Mesenteric fat pad (tissue), 1 donor: ENCODE measurements at regions not wholly inside any gene's neighbourhood (a gene's known extent, or its start where the extent isn't known, plus 50 kb on each side); places are given as distances from the start of the nearest gene placed in this dataset.

Experiments used
- DNase-seq: peaks from one replicate; pipeline ENCODE4 v3.0.0-alpha.2; 2020; ENCODE audit warnings: low spot score
- donor health status: DM: yes; HTN: yes; CAD: no.

- DNase-seq = no peak
Measured at GRCh38 chr17:77426676-77427386, 286.1 kb downstream of the SEC14L1 start.

DNA sequence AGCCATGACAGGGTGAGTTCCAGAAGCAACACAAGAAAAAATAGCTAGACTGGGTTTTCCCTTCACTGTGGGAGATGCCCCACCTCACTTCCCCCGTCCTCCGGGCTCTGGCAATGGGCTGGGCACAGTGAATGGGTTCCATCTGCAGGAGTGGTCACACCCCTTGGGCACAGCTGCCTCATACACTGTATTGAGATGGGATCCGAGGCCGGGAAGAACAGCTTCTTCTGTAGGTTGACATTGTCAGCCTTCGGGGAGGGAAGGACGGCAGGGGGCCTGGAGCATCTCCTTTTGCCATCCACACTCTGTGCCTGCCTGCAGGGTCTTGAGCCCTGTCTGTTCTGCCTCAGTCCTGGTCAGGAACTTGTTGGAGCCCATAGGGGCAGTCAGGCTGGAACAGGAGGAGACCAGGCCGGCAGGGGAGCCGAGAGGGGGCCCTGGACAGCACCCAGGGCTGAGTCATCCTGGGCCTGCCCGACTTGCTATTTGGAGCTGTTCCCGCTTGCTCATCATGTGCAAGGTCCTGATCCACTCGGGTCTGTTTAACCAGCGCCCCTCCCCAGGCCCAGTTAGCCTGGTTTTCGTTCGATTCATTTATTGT lies 286.7 kb downstream of the SEC14L1 start:
- no peak for DNase-seq

DNA sequence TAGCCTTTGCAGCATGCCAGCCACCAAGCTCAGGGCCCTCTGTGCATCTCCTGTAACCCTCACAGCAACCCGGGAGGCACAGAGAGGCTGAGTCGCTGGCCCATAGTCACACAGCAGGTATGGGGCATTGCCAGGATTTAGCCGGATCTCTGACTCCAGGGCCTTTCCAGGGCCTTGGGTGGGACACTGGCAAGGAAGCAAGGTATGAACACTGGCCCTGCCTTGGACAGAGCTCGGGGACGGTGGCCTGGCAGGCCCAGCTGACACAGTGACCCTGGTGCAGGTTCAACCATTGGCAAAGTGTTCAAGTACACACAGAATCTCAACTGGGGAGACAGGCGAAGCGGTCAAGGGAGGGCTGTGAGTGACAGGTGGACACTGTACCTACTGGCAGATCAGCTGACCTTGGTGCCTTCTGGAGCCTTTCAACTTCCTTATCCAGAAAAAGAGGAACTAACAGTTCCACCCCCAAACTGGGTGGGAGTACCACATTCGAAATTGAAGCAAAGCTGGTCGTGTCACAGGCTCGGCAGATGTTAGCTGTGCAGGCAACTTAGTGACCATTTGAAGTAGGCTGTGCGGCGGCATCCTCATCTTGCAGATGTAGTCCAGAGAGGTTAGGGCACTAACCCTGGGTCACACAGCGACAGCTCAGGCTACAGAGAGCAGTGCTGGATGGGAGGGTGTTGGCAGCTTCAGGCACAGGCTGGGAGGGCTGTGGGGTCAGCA lies 287.4 kb downstream of the SEC14L1 start:
- no peak for DNase-seq

GRCh38 chr17:77428749-77429368 lies 288.1 kb downstream of the SEC14L1 start:
- no peak for DNase-seq

DNA sequence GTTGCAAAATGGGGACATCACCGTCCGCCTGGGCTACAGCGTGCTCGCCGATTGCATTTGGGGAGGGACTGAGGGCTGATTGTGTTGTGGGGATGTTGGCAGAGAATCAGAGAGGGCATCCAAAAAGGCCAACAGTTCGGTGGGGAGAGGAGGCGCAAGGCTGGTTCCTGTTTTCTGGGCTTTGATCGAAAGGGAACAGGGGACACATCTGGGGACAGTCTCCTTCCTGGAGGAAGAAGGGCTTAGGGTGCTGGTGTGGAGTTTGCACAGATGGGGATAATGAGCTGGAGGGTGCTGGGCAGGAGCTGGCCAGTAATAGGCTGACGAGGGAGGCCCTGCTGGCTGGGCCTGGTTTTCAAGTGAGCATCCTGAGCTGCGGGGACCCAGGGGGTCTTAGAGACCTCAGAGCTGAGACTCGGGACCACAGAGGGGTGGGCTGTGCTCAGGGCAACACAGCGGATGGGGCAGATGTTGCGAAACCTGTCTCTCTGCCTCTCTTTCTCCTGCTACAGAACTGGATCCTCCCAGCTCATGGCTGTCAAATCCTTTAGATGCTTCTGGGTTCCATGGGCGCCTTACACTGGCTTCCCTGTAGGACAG lies 288.7 kb downstream of the SEC14L1 start:
- no peak for DNase-seq

DNA sequence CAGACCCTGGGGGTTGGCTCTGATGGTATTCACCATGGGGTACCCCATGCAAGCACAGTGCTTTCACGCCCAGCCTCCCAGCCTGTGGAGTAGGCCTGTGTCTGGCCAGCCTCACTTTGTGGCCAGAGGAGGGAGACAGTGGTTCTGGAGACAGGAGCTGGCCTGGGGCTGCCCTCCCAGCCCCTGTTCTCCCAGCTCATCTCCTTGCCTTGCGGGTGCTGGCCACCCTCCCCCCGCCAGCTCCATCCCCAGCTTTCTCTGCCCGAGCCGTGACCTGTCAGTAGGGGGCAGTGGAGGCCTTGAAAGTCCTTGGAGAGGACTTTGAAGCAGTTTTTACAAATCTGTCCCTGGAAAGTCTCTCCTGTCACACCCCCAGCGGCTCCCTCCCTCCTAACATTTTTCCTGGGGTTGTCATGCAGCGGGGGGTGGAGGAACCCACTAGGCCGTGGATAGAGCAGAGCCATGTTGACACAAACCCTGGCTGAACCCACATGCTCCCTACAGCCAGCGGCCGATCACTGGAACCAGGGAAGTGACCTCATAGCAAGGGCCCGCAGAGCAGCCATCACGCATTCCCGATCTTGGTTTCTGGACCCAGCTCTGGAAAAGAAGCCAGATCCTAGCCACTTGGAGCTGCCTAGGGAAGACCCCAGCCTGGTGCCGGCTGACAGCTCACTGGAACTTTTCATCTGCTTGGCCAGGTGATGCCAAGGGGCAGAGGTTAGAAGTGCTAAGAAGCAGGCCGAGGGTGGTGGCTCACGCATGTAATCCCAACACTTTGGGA lies 289.4 kb downstream of the SEC14L1 start:
- no peak for DNase-seq

GRCh38 chr17:77432034-77432661 lies 291.4 kb downstream of the SEC14L1 start:
- DNase-seq = no peak

- no peak for DNase-seq
Measured at GRCh38 chr17:77432742-77433141, 292.0 kb downstream of the SEC14L1 start.

DNA sequence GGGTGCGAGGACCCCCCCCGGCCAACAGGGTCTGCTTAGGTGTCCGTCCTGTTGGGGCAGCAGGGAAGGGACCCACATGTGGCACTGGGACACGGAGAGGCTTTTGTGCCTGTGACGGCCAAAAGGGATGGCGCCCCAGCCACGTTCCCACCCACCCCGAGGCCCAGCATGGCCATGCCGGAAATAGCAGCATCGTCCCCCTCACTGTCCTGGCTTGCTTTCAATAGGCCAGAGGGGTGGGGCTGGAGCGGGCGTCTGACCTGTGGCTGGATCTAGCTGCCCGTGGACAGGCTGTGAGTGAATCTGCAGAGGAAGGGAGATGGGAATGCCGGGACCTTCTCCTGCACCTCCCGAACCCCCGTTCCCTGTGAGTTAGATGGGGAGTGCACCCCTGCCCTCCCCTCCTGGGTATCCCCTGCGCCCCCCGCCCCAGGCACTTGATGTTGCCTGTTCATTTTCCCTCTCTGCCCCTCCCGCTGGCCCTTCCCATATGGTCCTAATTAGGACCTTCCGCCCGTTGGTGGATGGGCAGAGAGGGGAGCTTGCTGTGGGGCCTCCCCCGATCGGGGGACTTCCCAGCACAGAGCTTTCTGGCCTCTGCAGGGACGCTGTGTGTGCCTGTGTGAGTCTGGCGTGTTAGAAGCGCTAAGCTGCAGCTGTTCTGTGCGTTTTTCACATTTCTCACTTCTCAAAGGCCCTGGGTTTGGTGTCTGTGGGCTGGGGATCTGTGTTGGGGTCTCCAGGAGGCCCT lies 292.8 kb downstream of the SEC14L1 start:
- DNase-seq = no peak

GRCh38 chr17:77434136-77435114 lies 293.7 kb downstream of the SEC14L1 start:
- DNase-seq = no peak

DNA sequence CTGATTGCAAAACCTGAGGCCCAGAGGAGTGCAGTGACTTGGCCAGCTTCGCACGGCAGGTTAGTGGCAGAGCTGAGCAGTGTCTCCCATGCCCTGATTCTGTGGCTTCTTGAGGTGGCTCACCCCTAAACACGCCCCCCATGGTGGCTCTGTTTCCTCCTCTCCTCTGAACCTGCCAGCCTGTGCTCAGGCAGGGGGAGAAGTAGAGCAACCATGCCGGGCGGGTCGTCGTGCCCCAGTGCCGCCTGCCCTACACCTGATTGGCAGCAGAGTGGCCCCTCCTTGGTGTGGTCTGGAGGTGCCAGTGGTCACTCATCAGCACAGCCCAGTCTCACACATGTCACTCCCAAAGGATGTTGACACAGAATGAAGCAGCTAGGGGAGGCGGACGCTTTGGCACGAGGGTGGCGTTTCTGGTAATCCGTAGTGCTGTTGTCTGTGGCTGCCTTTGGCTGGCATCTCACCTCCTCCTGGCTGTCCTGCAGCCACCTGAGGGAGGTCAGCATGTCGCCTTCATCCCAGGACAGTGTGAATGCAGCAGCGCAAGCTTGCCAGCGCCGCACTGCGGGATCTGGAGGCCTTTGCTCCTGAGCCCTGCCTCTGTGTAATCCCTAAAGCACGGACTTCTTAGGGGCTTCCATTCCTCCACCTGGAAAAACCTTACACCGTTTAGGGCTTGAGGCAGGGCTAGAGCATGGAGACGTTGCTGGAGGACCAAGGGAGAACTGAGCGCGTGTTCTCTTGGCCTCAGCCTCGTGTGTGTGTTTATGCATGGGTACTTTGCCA lies 294.7 kb downstream of the SEC14L1 start:
- DNase-seq = no peak

- no peak for DNase-seq
Measured at GRCh38 chr17:77436058-77436442, 295.3 kb downstream of the SEC14L1 start.

DNA sequence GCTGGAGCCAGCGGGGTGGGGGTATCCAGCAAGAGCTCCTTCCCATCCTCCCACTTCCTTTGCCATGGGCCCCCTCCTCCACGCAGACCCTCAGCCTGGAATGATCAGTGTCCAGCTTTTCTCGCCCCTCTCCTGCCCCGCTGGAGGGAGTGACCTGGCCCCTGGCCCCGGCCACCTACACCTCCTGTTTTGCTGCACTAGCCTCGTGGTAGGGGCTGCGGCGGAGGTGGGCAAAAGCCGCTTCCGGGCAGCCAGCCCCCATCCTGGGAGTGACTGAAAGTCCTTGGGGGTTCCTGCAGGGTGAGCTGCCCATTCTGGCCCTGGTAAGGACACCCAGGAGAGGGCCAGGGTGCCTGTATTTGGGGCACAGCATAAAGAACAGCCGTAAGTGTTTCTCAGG lies 295.7 kb downstream of the SEC14L1 start:
- no peak for DNase-seq

DNA sequence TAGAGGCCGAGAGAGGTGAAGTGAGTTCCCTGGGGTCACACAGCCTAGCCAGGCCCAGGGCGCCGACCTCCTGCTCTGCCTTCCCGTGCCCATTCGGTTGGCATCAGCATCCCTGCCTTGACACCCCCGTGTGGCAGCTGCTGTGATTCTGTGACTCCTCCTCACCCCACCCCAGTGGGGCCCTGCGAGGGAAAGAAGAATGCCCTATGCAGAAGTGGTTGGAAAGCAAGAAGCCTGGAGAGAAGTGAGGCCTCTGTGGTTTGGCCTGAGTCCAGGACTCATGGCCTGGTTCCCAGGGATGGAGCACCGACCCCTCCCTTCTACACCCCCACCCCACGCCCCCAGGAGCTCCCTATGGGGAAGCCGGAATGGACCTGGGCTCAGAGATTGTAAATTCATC lies 296.2 kb downstream of the SEC14L1 start:
- DNase-seq = no peak

DNA sequence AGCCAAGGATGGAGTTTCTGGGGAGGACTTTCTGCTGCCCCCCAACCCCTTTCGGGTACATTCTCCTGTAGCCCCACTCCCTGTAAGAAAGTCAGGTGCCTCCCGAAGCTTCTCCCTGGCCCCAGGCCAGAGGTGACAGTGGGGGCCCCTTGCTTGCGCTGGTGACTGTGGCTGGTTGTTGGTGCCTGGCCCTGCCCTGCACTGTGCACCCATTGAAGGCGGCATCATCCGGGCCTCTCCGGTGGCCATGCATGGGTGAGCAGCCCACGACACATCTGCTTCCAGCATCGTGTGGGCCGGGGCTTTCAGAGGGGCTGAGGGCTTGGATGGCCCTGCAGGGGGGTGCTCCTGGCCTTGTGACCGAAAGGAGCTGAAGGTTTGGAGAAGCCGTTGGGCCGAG lies 297.0 kb downstream of the SEC14L1 start:
- DNase-seq = no peak

DNA sequence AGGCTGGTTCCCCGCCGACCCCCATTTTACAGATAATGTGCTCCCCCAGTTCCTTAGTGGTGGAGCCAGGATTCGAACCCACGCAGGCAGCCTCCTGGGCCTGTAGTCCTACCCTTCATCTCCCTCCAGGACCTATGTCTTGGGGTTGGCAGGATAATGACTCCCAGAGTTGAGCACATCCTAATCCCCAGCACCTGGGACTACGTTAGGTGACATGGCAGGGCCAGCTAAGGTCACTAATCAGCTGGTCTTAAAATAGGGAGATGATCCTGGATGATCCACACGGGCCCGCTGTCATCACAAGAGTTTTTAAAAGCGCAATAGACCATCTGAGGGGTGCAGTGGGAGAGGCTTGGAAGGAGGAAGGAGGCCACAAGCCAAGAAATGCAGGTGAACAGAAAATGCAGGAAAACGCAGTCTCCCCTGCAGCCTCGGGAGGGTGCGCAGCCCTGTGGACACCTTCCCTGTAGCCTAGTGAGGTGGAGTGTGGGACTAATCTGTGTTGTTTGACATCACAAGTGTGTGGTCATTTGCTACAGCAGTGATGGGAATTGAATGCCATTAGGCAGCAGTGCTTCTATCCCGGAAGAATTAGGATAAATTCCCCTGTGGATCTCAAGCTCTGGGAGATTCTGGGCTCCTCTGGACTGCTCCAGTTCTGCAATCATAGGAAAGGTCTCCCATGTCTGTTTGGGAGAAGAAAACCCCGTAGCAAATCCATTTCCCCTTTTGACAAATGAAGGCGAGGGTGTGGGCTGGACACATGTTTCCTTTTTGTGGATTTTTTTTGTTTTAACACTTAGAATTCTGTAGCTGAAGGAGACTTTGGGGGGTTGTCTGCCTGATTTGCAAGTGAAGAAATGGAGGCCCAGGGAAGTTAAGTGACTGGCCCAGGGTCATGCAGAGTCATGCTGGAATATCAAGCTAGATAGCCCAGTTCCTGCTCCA lies 297.7 kb downstream of the SEC14L1 start:
- no peak for DNase-seq
